CD4-positive, alpha-beta T cell treated with Interleukin-12 subunit alpha and Interleukin-12 subunit beta, for 1 hour (primary cell): ENCODE measurements at regions not wholly inside any gene's neighbourhood (a gene's known extent, or its start where the extent isn't known, plus 50 kb on each side); places are given as distances from the start of the nearest gene placed in this dataset.
"Not testable (repeated sequence)": the region's sequence is repeated elsewhere in the genome, so short reads cannot be mapped to it uniquely, and the experiment has no call there.

Experiments
- DNase-seq: peaks from one replicate; pipeline ENCODE4 v3.0.0-alpha.2; 2020

GRCh38 chr3:118245312-118245711 lies 789.3 kb downstream of the IGSF11 start:
- no peak for DNase-seq

DNA sequence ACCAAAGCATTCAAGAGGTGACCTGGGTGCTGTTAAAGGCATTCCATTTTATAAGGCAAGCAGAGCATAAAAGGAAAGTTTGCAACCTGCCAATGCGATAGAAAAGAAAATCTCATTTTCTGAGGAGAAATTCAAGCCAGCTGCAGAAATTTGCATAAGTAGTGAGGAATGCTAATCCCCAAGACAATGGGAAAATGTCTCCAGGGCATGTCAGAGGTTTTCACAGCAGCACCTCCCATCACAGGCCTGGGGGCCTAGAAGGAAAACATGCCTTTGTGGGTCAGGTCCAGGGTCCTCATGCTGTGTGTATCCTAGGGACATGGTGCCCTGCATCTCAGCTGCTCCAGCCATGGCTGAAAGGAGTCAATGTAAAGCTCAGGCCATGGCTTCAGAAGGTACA lies 775.8 kb downstream of the IGSF11 start:
- not testable (repeated sequence) for DNase-seq

GRCh38 chr3:118262800-118263402 lies 771.7 kb downstream of the IGSF11 start:
- no peak for DNase-seq

DNA sequence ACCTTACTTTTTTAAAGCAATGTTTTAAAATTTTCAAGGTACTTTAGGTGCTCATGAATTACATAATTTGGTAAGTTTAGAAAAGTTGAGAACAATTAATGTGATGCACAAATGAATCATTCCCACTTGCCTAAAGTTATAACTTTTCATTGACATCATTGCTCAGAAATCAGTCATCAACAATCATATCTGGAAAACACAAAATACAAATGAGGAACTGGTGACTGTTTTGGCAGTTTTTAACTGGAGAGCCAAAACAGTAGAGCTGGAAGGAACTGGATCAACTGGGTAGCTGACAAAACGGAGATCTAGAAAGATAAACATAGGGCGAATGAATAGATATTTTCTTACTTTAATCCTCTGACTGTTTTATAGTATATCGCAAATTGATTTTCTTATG lies 767.1 kb downstream of the IGSF11 start:
- no peak for DNase-seq

DNA sequence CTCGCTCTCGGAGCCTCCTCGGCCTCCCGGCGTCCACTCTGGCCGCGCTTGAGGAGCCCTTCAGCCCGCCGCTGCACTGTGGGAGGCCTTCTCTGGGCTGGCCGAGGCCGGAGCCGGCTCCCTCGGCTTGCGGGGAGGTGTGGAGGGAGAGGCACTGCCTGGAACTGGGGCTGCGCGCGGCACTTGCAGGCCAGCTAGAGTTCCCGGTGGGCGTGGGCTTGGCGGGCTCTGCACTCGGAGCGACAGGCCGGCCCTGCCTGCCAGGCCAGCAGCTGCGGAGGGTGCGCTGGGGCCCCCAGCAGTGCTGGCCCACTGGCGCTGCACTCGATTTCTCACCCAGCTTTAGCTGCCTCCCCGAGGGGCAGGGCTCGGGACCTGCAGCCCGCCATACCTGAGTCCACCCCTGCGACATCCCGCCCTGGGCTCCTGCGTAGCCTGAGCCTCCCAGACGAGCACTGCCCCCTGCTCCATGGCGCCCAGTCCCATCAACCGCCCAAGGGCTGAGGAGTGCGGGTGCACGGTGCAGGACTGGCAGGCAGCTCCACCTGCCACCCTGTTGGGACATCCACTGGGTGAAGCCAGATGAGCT lies 765.0 kb downstream of the IGSF11 start:
- DNase-seq = no peak

- DNase-seq = no peak
Observed at GRCh38 chr3:118272991-118273390, 761.7 kb downstream of the IGSF11 start.

DNA sequence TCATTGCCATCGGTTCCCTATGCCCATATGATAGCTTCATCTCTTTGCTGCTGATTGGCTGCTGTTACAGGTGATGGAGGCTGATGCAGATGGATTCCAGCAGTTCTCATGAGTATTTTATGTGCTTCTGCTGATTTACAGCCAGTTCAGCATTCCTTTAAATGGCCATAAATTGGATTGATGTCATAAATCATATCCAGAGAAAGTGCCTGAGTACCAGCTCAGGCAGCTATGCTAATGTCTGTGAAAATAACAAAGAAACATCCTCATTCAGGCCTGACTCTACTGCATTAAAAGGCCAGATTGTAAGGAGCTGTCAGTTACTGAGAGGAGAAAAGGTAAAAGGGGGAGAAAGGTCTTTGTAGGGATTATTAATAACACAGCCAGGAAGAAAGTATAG lies 756.8 kb downstream of the IGSF11 start:
- DNase-seq = no peak

- no peak for DNase-seq
Observed at GRCh38 chr3:118292841-118293240, 741.8 kb downstream of the IGSF11 start.

DNA sequence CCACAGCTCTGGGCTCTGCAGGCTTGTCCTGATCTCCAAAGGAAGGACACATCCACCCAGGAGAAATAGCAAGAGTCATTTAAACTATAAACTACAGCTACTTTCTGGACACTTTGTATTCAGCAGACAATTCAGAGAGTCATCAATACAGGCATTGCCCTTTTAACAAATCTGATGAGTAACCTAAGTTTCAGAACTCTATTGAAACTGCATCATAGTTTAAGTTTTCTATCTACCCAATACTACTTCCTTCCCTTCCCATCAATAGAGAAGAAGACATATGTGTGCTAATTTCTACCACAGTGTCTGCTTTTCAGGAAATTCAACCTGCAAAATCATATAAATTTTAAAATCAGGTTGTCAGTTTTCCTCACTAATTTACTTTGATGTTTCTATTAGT lies 736.5 kb downstream of the IGSF11 start:
- DNase-seq = no peak

DNA sequence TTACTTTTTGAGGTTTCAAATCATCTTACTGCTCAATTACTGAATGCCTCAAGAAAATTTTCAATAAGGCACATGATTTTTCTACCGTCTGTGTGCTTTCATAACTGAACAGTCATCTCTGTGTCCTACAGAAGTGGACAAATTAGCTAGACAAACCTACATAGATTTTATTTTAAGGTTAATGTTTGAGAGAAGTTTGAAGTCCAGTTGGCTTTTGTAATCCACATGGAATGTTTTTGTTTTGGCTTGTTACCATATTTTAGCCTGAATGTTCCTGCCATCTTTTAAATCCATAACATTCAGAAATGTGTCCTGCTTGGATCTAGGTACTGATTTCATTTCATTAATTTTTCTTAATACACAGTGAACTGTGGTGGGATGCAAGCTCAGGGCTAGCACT lies 730.1 kb downstream of the IGSF11 start:
- DNase-seq = no peak

DNA sequence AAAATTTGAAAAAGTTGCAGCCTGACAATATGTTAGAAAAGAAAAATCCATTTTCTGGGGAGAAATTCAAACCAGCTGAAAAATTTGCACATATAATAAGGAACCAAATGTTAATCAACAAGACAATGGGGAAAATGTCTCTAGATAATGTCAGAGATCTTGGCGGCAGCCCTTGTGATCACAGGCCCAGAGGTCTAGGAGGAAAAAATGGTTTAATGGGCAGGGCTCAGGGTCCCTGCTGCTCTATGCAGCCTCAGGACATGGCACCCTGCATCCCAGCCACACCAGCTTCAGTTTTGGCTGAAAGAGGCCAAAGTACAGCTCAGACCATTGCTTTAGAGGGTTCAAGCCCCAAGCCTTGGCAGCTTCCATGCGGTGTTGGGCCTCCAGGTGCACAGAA lies 701.9 kb downstream of the IGSF11 start:
- DNase-seq = no peak

GRCh38 chr3:118337649-118338048 lies 697.0 kb downstream of the IGSF11 start:
- DNase-seq = no peak

- no peak for DNase-seq
Observed at GRCh38 chr3:118347396-118348168, 687.1 kb downstream of the IGSF11 start.

DNA sequence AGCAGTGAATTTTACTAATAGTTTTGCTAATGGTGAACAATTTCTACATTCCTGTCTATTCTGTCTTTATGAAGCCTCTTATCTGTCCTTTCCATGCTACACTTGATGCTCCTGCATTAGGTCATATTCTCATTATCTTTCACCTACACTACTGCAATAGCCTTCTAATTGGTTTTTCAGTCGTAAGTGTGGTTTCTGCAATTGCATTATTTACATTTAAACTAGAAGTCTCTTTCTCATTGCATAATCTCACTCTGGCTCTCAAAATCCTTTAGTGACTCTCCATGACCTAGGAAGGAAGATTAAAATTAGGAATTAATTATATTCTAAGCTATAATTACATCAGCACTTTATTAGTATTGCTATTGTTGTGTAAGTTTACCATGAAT lies 686.5 kb downstream of the IGSF11 start:
- DNase-seq = no peak

DNA sequence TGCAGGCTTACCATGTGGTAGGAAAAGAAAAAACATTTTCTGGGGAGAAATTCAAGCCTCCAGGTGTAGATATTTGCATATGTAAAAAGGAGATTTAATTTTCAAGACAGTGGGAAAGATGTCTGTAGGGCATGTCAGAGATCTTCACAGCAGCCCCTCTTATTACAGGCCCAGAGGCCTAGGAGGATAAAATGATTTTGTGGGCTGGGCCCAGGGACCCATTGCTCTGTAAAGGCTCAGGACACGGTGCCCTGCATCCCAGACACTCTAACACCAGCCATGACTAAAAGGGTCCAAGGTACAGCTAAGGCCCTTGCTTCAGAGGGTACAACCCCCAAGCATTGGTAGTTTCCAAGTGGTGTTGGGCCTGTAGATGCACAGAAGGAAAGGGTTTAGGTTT lies 680.1 kb downstream of the IGSF11 start:
- no peak for DNase-seq

DNA sequence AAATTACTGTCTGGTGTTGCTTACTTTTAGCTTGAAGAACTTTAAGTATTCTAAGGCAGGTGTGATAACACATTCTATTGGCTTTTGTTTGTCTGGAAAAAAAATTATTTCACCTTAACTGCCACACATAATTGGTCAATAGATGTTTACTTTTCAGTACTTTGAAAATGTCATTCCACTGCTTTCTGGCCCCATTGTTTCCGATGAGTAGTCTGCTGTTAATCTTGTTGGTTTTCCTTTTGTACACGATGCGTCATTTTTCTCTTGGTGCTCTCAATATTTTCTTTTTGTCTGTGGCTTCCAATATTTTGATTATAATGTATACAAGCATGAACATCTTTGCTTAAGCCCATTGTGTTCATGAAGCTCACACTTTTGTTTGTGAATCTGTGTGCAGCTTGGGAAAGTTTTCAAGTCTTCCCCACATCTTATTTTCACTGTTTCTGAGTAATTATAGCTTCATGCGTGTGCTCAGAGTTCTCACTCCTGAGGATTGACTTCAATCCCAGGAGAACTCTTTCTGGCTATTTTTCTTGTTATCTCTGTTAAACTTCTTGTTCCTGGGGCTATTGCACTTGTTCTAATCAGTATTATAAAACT lies 664.7 kb downstream of the IGSF11 start:
- no peak for DNase-seq

- DNase-seq = no peak
Observed at GRCh38 chr3:118380576-118380975, 654.1 kb downstream of the IGSF11 start.

DNA sequence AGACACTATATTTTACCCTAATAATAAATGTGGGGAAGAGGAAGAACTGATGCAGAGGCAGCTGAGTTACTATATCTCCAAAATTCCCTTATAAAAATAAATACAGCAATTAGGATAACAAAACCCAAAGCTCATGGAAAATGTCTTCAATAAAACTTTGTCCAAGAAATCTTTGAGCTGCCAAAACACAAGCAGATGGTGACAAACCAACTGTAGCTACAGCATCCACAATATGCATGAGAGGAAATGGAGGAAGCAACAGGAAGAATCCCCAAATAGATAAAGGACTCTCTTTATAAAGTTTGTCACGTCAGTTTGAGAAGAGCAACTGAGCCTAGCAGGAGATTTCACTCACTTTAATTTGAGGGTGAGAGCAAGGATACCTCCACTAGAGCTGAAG lies 638.2 kb downstream of the IGSF11 start:
- DNase-seq = no peak

DNA sequence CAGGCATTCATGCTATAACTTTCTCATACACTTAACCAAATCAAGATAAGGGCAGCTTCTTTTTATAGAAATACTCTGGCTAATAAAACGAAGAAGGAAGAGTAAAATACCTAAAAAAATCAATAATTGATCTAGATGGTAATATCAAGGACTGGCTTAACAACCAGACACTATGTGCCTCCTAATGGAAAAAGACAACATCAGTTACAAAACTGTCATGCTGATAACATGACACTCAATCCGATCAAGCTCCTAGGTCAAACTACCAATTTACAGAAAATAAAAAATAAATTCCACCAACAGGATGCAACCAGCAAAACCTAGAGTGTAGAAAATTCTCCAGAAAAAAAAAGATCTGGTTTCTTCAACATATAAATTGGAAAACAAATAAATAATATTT lies 634.6 kb downstream of the IGSF11 start:
- no peak for DNase-seq

- DNase-seq = no peak
Observed at GRCh38 chr3:118400886-118401285, 633.8 kb downstream of the IGSF11 start.

DNA sequence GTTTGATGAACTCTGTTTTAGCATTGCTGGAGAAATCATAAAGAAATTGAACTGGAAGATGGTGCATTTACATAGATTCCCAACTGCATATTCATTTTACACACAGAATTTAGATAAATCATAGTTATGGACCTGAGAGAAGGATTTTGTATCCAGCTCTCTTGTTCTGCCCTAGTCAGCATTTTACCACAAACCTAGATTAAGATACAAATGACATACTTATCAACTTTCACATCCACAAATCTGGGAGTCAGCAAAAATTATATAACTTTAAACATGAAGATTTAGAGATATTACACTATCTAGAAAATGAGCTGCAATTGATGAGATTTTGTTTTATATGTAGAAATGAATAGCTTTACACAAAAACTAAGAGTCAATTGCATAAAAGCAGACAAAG lies 632.8 kb downstream of the IGSF11 start:
- DNase-seq = no peak

GRCh38 chr3:118402971-118403370 lies 631.7 kb downstream of the IGSF11 start:
- no peak for DNase-seq

GRCh38 chr3:118406562-118406961 lies 628.1 kb downstream of the IGSF11 start:
- no peak for DNase-seq

DNA sequence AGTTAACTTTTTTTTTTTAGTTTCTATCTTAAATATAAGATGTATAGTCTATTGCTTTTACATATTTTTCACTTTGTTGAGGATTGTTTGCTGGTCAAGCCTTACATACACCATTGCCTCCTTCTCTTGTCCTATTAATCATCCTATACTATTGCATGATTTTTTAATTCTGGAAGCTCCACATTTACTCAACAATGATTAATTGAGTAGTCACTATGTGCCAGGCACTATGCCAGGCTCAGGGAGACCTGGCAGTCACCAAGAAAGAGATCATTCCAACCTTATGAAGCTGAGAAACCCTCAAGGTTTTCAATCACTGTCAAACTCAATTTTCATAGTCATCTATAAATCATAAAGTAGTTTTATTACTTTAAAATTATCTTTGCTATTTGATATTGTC lies 626.2 kb downstream of the IGSF11 start:
- no peak for DNase-seq
